HG03565 (cell line): ENCODE measurements at regions not wholly inside any gene's neighbourhood (a gene's known extent, or its start where the extent isn't known, plus 50 kb on each side); places are given as distances from the start of the nearest gene placed in this dataset.

ENCODE experiments used
- ATAC-seq: cut with Tn5 transposase; IDR thresholded peaks from one replicate; pipeline ENCODE4 v1.9.1; 2021; ENCODE audit warnings: mild to moderate bottlenecking, moderate library complexity; ENCODE audit not compliant: unreplicated experiment

DNA sequence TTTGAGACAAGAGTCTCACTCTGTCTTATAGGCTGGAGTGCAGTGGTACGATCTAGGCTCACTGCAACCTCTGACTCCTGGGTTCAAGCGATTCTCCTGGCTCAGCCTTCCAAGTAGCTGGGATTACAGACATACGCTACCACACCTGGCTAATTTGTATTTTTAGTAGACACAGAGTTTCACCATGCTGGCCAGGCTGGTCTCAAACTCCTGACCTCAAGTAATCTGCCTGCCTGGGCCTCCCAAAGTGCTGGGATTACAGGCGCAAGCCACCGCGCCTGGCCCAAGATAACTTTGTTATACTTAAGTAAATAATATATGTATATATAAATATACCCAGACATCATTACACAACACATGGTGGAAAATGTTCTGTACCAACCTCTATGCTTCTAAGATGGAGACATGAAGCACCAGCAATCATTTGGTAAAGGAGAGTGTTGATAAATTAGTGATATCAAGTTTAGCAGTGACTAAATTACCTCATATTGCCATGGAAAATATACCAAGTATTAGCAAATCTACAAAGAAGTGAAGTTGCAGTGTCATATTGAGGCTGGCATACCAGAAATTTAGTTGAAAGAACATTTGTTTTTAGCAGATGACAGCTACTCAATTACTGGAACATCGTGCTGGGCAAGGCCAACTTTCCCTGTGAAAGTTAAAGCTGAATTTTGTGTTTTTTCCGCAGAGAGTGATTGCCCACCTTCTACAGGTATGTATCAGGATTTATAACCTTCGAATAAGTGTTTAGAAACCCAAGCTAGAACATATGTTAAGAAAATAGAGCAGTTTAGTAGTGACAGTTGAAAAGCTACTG is 177.7 kb downstream of the MYCN start:
- no peak for ATAC-seq

DNA sequence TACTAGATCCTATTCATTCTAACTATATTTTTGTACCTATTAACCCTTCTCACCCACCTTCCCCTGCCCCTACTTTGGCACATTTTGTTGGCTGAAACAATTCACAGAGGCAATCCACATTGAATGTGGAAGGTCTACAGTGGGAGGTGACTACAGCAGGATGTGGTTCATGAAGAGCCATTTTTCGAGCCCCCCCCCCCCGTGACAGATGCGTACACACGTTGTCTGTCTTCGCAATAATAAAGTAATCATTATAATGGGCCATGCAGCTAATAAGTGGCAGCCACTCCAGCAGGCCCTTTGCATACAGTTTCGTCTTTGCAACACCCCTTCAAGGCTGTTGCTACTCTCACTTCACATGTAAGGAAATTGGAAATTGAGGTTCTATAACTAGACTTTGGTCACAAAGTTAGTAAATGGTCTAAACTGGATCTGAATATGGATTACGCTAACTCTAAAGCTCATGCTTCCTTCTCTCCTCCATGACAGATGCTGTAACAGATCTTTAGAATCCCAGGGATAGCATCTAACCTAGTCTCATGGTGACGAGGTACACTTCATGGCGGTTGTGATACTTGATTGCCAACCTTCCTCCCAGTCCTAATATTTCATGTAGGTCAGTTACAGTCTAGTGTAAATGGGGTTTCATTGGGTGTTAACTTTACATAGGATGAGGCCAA is 176.8 kb downstream of the MYCN start:
- ATAC-seq = no peak

DNA sequence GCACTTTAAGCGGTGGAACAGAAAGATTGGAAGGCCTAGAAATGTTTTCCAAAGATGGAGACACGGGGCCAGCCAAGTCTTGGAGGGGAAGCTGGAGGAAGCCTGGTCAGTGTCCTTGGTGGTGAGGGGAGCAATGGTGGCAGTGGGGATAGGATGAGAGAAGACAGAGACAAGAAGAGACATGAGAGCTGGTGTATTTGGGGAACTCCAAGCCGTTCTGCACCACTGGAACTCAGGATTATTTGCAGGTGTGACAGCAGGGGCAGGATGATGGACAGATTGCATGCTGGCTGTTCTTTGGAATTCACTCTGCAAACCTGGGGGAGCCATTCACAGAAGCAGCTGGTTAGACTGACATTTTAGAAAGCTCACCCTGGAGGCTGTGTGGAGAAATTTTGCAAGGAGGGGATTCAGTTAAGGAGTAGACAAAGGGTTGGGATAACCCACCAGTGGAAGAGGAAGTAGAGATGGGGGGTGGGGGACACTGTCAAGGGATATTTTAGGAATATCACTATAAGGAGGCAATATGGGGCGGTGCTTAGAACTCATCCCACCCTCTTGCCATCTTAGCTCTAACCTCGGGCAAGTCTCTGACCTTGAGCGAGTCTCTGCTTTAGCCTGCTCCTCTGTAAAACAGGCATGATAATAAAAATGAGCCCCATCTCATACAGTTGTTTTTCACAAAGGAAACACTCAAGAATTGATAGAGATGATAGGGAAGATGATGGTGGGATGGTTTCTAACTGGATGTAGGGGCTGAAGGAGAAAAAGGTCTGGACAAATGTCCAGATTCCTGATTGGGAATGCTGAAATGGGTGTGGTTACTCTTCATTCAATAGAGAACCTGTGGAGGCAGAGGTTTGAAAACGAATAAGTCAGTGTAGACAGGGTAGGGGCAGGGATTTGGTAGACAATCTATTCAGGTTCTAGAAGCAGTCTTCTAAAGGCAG is 175.8 kb downstream of the MYCN start:
- no peak for ATAC-seq

DNA sequence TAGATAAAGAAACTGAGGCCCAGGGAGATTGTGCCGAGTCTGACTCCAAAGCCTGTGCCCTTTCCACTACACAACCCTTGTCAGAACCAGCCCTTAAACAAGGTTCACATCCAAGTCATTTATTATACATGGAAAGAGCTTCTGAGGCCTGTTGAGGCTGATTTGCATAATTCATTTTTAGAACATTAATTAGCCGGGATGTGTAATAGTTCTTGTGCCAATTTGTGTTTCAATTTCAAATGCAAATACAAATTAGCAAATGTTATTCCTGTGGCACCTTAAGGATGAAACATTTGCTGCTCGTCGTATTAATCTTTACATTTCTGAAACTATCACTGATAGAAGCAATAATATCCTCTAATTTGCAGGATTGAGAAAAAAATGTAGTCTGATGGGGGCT is 174.9 kb downstream of the MYCN start:
- no peak for ATAC-seq

DNA sequence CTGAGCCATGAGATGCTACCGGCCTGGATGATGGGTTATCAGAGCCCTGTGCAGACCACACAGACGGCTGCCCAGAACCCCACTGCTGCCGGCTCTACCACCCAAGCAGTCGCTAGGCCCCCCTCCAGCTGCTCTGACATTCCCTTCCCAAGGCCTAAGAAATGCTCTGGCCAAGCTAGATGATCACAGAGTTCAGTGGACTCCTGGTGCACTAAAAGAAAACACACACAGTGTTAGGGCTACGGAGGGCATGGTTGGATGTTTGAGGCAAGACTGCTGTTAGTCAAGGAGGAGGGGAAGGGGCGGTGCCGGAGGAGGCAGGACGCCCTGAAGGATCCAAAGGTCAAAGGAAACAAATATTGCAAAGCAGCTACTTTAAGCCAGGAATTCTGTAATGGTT is 174.5 kb downstream of the MYCN start:
- ATAC-seq = no peak

DNA sequence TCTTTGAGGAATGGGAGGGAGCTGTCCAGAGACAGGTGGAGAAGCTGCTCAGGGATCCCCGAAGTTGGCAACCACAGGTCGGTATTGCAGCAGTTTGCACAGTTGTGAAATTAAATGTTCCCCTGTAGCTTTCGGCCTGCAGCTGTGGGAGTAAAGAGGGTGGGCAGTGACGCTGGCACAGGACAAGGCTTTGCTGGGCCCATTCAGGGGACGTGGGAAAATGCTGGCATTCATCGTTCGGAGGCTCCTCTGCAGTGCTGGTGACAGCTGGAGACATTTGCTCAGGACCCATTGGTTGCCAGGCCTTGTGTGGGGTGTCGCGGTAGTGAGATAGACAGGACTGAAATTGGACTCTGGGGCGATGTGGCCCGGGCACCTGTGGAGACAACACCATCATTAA is 173.7 kb downstream of the MYCN start:
- ATAC-seq = no peak

DNA sequence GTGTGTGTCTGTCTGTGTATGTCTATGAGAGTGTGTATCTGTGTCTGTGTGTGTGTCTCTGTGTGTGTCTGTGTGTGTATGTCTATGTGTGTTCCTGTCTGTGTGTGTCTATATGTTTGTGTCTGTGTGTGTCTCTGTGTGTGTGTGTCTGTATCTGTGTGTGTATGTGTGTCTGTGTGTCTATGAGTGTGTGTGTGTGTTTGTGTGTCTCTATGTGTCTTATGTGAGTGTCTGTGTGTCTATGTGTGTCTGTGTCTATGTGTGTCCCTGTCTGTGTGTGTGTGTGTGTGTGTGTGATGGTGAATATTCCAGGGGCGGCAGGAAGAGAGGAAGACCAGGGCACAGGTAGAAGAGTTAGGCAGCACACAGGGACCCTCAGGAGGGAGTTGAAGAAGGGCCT is 173.2 kb downstream of the MYCN start:
- ATAC-seq = no peak

DNA sequence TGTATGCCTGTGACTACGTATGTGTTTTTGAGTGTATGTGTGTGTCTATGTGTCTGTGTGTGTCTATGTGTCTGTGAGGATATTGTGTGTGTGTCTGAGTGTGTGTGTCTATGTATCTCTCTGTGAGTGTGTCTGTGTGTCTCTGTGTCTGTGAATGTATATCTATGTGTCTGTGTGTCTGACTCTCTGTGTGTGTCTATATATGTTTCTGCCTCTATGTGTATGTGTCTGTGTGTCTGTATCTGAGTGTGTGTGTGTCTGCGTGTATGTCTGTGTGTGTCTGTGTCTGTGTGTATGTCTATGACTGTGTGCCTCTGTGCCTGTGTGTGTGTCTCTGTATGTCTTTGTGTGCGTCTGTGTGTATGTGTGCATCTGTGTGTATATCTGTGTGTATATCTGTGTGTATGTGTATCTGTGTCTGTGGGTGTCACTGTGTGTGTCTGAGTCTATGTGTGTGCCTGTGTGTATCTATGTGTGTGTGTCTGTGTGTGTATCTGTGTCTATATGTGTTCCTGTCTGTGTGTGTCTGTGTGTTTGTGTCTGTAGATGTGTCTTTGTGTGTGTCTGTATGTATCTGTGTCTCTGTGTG is 172.7 kb downstream of the MYCN start:
- no peak for ATAC-seq

DNA sequence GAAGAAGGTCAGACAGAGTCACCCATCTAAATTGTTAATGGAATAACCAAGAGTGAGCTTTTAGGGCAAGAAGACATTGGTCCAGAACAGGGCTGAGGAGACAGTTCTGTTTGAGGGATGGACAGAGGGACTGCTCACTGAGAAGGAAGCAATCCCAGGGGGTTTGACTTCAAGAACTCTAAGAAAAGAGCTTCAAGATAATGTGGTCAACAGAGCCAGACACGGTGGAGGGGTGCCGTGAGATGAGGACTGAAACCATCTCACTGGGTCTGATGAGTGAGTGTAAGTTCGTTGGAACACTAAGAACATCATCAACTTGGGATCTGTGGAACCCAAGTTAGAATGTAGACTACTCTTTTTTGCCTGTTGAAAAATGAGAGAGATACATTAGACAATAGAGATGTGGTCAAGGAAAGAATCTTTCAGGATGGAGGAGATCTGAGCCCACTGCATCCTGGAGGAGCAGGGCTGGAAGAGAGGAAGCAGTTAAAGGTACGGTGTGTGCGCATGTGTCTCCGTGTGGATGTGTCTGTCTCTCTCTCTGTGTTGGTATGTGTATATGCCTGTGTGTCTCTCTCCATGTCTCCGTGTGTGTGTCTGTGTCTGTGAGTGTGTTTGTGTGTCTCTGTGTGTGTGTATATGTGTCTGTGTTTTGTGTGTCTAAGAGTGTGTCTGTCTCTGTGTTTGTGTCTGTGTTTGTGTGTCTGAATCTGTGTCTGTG is 172.1 kb downstream of the MYCN start:
- no peak for ATAC-seq

DNA sequence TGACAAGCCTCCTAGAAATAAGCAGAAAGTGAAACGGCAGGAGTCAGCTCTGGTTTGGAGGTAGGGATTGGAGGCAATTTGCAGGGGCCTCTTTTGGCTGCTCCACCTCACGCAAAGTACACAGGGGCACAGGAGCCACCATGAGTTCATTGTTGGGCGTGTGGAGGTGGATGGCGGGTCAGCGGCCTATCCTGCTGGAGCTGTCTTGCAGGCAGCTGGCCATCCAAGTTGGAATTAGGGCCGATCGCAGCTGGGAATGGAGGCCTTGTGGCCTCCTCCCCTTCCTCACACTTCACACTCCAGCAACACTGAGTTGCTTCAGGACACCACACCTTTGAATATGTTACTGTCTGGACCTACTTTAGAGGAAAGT is 171.5 kb downstream of the MYCN start:
- no peak for ATAC-seq

DNA sequence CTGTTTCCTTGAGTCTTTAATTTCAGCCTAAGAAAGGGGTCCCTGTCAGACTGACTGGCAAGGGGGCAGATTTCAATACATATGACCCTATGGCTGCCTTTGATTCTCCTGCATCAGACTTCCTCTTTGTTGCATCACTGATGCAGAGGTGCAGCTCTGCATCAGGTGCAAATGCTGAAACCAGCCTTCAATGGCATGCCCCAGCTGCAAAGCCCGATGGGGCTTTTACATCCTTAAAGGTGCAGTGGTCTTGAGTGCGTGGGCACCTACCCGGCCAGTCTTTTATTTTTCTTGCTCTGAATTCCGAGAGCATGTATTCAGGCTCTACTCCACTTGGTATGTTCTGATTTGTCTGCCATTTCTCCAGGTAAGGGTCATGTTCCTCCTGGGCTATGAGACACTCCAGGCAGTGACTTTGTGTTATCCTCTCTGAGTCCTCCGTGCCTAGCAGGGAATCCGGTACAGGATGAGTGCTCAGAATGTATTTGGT is 169.5 kb downstream of the MYCN start:
- no peak for ATAC-seq

DNA sequence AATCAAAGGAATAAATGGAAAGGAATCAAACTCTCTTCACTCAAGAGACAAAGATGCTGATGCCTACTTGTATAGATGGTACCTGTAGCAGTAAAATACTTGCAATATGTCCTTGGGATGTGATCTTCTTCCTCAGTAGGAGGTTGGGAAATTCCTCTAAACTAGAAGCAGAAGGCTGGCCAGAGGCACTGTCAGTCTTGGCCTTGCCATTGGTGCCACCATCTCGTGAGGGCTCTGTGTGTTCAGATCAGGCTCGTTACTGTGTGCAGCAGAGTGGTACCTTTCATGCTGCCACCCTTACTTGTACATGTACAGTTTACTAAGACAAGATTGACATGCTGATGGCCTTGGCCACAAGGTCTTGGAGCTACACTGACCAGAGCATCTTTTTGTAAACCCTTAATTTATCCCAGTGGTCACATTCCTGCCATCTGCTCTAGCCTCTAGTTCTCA is 169.0 kb downstream of the MYCN start:
- ATAC-seq = no peak

DNA sequence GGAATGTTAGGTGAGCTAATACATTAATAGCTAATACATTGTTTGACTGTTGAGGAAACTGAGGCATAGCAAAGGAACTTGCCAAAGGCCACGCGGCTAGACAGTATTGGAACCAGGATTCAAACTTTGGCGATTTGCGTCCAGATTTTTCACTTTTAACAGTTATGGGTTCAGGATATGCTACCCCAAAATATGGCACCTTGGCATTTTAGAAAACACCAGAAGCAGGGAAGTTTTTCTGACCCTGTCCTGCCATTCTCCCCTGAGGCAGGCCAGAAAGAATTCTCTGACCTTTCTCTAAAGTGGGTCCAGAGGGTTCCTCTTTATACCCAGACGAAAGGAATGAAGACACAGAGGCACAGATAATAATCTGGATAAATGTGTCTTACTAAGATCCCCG is 166.9 kb downstream of the MYCN start:
- ATAC-seq = no peak

DNA sequence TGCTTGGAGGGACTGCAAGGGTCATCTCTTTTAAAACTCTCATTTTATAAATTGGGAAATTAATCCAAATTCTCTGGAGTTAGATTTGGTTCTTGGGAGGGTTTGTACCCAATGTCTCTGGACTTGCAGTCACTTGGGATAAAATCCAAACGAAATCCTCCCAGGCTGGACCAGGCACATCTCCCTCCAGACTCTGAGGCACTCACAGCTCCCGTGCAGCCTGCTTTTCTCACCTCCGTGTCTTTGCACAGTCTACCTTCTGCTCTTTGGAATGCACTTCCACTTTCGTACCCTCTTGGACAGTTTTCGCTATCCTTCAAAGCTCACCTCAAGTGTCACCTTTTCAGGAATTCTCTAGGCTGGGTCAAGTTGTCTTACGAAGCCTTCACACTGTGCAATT is 166.3 kb downstream of the MYCN start:
- ATAC-seq = no peak

DNA sequence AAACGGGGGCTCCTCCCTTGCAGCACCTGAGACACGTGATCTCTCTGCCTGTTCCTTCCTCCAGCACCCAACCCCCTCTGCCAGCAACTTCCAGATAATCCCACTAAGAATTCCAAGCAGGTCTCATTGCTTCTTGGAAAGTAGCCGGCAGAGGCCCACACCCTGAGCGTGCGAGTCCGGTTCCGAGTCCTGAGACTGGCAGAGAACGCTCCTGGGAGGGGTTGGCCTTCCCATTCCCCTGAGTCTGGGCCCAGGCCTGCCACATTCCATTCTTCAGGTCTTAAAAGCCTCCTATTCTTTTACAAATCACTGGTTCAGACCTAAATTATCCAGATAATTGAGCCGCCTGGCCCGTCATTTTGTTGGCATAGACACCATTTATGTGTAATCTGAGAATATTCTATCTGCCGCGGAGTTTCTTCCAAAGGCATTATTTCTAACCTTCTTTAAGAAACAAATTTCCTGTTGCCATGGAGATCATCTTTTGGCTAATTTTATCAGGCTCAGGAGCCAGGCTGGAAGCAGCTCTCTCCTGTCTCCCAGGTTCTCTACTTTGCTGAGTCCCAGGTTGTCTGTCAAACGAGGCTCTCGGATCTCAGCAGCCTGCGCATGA is 165.4 kb downstream of the MYCN start:
- no peak for ATAC-seq

DNA sequence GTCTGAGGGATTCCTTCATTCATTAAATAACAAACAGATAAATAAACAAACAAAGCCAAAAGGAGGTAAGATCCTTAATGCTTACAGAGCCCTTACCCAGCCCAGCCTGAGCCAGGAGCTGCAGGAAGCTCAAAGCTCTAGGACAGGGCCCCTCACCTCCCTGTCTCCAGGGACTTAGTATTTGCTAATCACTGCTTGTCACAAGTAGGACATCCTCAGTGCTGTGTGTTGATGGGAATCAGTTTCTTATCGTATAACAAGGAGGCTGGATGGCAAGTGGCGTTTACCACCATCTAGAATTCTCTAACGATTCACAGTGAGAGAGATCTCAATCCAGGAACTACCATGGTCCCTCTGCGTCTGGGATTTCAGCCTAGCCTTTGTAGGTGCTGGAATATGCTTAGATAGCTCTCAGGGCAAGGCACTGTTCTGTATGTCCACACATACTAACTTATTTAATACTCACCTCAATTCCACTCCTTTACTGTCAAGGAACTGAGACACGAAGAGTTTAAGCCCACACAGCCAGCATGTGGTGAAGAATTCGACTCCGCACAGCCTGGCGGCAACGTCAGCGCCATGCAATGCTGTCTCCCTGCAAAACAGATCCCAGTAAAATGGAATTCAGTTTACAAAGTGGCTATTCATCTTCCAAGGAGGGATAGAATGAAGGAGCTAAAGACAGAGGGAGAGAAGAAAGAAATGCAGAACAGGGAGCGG is 164.8 kb downstream of the MYCN start:
- ATAC-seq = no peak

DNA sequence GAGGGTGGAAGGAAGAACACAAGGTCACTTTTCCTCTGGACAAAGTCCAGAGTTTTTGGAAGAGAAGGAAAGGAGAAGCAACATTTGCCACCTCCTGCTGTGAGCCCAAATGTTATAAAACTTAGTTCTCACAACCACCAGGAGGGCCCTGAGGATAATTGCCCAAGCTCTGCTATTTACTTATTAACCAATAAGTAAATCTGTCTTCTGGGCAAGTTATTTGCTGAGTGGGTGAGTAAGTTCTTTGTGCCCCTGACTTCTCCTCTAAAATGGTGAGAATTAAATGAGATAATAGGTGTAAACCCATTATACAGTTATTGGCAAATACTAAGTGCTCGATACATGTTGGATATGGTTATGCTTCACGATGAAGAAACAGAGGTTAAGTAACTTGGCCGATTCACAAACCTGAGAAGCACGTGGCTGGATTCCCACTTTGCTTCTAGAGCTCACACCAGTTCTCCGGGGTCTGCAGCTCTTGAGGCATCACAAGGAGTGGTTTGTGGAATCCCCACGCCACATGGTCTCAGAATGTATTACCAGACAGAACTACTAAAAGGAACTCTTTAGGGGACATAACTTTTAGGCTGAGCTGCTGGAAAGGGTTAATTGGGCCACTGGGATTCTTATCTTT is 164.1 kb downstream of the MYCN start:
- ATAC-seq = no peak

DNA sequence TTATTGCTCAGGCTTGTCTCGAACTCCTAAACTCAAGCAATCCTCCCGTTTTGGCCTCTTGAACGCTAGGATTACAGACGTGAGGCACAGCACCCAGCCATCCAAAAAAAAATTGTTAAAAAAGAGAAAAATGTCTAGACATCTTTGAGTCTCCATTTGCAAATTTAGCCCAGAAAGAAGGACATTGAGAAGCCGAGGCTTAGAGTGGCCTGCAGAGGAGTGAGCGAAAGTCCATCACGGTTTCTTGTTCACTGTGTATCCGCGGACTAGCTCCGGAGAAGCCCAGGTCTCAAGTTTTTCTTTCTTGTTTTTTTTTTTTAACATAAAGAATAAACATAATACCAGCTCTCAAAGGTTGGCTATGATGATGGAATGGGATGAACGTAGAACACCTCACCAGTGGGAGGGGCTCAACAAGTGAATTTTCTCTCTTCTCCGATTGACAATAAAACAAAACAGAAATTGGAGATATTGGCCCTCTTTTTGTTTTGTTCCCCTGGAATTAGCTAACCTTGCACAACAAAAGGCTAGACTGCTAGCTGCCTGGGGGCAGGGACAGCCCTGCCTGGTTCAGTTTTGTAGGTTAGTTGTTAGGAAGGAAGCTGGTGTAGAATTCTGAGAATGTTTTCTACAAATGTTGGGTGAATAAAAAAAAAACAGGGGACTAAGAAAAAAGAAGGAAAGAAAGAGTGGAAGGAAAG is 163.4 kb downstream of the MYCN start:
- no peak for ATAC-seq
